Daoy (cell line): ENCODE measurements at regions not wholly inside any gene's neighbourhood (a gene's known extent, or its start where the extent isn't known, plus 50 kb on each side); places are given as distances from the start of the nearest gene placed in this dataset.

Experiments used
- DNase-seq: peaks from one replicate; pipeline ENCODE4 v3.0.0-alpha.2; 2015; ENCODE audit warnings: low read depth

DNA sequence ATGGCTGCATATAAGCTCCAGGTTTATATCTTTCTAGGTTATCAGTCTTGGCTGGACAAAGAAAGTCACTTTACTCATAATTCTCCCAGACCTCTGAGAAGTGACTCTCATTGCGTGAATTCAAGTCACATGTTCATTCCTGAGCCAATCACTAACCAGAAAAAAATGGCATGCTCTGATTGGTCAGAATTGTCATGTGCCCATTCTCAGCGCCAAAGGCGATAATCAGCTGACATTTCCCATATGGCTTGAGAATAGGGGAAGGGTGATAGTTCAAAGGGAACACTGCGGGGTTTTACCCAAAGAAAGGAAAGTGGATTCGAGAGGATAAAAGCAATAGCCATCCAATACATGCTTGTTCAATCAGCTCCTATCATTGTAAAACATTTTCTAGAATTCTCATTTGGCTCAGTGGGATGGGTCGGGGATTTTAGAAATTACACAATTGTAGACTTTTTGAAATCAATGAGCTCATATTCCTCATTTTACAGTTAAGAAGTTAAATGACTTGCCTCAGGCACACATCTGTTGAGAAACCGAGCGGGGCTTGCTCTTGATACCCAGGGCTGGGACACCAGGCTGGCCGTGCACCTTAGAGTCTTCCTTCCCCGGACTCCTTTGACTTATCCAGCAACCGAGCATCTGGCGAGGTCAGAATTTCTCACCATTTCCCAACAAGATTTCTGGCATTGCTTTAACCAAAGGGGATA lies 454.0 kb upstream of the TBX3 start:
- no peak for DNase-seq

DNA sequence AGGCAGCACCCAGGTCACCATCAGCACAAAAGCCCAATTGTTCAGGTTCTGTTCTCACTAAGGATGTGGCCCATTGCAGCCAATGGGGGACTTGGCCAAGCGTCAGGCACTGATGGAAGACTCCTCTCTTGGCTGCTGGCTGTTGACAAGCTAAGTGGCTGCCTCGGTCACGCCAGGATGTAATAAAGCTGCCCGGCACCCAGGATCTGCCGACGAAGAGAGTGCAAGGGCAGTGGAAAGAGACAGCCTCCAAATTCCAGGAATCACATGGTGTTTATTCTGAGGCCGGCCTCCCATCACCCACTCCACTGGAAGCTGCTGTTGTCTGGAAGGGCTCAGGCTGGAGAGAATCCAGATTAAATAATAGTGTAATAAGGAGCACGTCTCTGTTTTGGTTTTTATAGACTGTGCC lies 451.8 kb upstream of the TBX3 start:
- peak; percentile 40 for DNase-seq

DNA sequence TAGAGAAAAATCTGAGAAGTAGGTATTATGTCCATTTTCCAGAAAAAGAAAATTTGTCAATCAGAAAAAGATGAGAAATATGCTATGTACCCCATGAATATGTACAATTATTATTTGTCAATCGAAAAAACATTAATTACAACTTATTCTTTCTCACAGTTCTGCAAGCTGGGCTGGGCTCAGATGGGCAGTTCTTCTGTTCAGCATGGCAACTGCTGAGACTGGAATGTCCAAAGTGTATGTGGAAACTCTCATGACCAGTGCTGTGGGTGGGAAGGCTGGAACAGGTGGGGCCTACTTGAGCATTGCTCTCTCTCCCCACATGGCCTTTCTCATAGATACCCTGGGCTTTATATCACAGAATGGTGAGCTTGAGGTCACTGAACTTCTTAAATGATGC lies 450.3 kb upstream of the TBX3 start:
- no peak for DNase-seq

DNA sequence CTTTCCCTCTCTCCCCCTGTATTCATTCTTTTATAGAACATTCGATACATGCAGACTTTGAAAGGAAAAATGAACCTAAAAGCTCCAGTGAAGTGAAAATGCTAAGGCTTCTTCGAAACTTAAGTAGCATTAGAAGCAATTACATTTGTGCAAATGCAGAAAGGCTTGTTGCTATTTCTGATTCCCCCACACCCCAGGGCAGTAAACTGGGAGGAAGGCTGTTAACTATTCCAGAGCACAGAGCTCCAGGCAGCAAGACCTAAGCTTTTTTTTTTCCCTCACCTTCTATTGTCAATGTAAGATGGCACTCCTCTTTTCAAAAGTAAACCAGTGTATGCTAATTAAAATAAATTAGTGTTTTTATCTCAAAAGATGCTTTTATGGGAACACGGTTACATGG lies 448.9 kb upstream of the TBX3 start:
- no peak for DNase-seq

DNA sequence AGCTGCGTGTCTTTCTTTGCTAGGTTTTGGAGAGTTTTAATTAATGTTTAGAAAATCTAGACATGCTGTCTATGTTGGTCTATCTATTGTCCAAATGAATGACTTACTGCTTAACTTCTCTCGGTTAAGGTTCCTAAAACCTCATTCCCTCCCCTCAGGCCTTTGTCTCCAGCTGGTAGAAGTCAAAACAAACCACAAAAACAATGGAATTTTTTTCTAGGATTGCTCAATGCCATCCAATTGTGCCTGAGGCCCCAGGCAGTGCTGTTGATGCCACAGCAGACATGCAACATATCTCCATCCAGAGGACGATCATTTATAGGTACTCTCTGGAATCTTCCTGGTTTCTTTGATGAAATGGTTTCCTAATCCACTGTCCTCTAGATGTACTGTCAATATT lies 448.2 kb upstream of the TBX3 start:
- DNase-seq = peak; percentile 63

GRCh38 chr12:115129727-115130126 lies 445.8 kb upstream of the TBX3 start:
- no peak for DNase-seq

DNA sequence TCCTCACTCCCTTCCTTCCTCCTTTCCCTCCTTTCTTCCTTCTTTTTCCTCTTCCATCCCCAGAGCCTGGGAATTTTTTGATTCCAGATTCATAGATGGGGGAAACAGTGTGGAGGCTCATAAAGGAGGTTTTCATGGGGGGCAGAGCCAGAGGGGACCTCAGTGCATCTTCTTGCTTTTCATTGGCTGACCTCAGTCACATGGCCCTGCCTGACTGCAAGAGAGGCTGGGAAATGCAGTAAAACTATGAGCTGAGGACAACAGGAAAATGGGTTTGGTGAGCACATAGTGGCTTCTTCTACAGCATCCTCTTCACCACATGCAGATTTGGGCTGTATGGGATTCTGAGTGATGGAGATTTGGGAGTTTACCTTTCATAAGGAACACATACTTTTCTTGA lies 437.1 kb upstream of the TBX3 start:
- DNase-seq = no peak

DNA sequence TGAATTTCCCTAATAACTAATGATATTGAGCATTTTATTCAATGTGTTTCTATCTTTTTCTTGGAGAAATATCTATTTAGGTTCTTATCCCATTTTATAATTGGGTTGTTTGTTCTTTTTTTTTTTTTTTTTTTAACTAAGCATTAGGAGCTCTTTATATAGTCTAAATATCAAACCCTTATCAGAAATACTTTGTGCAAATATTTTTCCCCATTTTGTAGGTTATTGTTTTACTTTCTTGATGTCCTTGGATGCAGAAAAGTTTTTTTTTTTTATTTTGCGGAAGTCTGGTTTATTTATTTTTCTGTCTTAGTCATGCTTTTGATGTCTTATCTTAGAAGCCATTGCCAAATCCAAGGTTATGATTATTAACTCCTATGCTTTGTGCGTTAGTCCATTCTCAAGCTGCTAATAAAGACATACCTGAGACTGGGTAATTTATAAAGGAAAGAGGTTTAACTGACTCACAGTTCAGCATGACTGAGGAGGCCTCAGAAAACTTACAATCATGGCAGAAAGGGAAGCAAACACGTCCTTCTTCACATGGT lies 434.3 kb upstream of the TBX3 start:
- no peak for DNase-seq

DNA sequence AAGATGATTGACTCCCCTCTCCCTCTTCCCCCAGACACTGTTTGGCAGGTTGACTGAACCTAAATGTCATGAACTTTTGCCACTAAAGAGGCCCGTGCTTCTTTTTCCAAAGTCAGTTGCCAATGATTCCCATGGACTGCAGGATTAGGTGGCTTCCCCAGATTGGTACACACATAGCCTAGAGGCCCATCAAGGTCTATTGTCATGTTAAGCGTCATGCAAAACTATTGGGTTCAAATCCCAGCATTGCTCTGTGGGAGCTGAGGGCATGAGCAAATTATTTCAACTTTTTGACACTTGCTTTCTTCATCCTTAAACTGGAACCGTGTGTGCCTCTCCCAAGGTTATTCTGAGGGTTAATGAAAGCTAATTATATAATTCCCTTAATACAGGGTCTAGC lies 430.2 kb upstream of the TBX3 start:
- no peak for DNase-seq

- DNase-seq = no peak
These were observed 425.9 kb upstream of the TBX3 start for GRCh38 chr12:115109863-115110262.

GRCh38 chr12:115108129-115109100 lies 424.4 kb upstream of the TBX3 start:
- no peak for DNase-seq

- DNase-seq = peak; percentile 27
These were observed 420.2 kb upstream of the TBX3 start for GRCh38 chr12:115103884-115104883.

DNA sequence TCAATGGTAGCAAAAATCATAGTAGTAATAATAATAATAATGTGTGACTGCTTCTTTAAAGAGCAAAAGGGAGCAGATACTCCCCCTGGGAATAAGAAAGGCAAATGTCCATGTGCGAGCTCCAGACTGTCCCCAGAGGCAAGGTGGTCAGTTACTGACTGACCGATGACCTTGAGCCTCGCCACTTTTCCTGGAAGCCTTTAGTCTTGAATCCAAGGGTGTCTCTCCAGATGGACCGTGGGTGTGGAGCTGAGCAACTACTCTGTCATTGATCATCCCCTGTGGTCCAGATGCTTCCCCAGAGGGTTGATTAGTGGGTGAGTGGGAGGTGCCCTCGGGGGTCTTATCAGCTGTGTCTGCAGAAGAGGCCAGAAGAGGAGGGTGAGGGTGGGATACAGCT lies 418.5 kb upstream of the TBX3 start:
- no peak for DNase-seq

GRCh38 chr12:115101520-115101919 lies 417.5 kb upstream of the TBX3 start:
- no peak for DNase-seq

DNA sequence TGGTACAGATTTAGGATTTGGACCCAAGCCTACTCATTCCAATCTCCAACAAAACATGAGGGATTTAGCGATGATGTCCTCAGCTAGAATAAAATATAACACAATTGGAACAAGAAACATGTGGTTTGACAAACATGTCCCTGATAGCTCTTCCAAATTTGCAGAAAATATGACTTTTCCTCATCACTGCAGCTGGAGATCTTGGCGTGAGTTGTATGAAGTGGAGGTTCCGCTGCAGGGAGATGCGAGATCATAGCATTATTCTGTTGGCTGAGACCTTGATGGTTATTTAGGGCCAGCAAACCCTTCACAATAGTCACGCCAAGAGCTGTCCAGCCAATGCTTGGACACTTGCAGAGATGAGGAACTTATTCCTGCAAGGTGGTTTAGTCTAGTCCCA lies 413.4 kb upstream of the TBX3 start:
- no peak for DNase-seq

- no peak for DNase-seq
These were observed 412.8 kb upstream of the TBX3 start for GRCh38 chr12:115096588-115097397.

GRCh38 chr12:115095073-115095748 lies 411.2 kb upstream of the TBX3 start:
- DNase-seq = no peak

- DNase-seq = no peak
These were observed 410.3 kb upstream of the TBX3 start for GRCh38 chr12:115094163-115094816.

GRCh38 chr12:115093261-115093660 lies 409.3 kb upstream of the TBX3 start:
- no peak for DNase-seq

DNA sequence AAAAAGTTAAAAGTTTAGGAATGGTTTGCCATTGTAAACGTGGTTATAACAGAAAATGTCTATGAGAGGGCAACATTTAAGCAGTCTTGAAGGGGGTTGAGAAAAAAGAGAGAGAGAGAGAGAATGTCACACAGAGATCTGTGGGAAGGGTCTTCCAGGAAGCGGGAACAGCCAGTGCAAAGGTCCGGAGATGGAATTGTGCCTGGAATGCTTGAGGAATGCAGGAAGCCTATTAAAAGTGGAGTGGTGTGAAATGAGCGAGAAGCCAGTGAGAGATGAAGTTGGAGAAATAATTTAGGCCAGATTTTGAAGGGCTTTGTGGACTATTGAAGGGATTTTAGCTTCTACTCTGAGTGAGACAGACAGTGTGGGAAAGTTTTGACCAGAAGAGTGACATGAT lies 406.8 kb upstream of the TBX3 start:
- DNase-seq = no peak
